NCI-H146 treated with DMSO at 0.1 percent for 48 hours (cell line): ENCODE measurements at regions not wholly inside any gene's neighbourhood (a gene's known extent, or its start where the extent isn't known, plus 50 kb on each side); places are given as distances from the start of the nearest gene placed in this dataset.

Source experiments
- DNase-seq: peaks from one replicate; lab custom pipeline; 2025; ENCODE audit not compliant: unreplicated experiment; lab: John Stamatoyannopoulos, UW

DNA sequence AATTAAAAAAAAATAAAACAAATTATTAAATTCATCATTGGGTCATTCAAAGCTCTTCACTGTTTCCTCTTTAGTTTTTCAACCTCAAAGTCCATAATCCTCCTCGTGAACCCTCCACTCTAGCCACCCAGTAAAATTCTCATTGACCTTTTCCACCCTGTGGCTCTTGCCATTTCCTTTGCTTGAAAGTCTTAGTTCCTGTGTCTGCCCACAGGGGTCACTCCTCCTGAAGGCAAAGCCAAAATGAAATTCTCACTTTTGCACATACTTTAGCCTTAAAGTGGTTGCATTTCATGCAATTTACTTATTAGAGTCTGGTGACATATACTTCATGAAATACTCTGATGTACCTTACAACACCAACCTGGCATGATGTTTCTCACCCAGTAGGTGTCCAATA, 263.7 kb downstream of the BMP2 start:
- DNase-seq, result no peak

DNA sequence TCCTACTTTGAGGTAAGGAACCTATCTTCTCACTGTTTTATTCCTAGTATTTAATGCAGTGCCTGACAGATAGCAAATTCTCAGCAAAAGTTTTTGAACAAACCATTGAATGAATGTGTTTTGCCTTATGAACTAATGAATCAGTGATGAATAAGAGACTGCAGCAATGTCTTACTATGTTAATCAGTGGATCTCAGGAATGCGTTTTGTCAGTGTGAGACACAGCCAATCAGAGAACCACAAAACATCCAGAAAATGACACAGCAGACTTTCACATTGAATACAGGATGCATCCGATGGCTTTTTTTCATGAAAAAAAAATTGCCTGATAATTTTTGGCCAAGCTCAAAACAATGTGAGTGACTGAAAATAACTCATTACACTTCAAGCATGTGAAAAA, 270.5 kb downstream of the BMP2 start:
- DNase-seq, result no peak

DNA sequence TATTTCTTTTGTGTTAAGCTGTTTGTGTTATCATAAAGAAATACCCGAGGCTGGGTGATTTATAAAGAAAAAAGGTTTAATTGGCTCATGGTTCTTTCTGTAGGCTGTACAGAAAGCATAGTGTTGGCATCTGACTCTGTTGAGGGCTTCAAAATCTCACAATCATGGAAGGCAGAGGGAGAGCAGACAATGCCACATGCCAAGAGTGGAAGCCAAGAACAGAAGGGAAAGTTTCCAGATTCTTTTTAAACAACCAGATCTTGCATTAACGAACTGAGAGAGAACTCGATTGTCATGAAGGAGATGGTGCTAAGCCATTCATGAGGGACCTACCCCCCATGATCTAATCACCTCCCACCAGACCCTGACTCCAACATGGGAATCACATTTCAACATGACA, 290.1 kb downstream of the BMP2 start:
- no peak for DNase-seq

DNA sequence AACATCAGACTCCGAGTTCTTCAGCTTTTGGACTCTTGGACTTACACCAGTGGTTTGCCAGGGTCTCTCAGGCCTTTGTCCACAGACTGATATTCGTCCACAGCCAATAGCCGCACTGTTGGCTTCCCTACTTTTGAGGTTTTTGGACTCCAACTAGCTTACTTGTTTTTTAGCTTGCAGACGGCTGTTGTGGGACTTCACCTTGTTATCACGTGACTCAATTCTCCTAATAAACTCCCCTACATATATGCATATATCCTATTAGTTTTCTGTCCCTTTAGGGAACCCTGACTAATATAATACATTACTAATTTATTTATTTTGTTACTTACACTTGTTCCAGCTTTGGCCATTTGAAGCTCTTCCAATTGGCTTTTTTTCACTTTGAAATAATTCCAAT, 311.3 kb downstream of the BMP2 start:
- no peak for DNase-seq

DNA sequence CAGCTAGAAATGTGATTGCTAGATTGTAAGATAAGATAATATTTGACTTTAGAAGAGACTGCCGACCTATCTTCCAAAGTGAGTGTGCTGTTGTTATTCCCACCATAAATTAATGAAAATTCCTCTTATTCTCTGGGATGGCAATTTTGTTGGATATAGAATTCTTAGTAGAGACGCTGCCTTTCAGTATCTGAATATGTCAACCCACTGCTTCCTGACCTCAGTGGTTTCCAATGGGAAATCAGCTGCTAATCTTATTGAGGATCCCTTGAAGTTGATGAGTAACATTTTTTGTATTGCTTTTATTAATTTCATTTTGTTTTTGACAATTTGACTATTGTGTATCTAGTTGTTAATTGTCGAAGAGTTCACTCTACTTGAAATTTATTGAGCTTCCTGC, 313.0 kb downstream of the BMP2 start:
- DNase-seq, result no peak

DNA sequence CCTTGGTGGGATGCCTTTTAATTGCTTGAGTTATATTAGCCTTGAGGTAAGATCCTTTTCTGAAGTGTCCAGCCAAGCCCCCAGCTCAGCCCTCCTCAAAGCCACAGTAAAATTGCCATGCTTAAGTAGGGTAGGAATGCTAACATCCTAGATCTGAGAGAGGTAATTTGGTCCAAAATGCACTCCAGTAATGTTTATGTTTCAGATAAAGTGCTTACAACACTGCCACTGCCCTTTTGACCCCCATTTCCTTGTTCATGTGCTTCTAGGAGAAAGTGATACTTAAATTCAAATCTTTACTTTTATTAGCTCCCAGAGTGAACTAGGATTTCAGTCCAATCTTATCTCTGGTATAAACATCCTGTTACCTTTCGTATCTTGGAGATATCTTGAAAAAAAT, 318.0 kb downstream of the BMP2 start:
- no peak for DNase-seq

DNA sequence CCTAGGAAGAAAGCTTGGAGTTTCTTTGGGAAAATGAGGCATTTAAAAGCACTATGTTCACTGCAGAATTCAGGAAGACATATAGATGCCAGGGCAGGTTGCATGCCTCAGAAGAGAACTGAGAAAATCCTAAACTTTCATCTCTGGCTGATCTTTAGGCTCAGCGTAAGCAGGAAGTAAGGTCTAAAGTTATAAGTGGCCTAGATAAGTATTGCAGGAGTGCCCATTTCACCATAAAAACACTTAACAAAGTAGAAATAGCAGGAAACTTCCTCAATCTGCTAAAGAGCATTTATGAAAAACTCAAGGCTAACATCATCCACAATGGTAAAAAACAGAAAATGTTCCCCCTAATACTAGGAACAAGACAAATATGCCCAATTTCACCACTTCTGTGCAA, 320.3 kb downstream of the BMP2 start:
- no peak for DNase-seq

DNA sequence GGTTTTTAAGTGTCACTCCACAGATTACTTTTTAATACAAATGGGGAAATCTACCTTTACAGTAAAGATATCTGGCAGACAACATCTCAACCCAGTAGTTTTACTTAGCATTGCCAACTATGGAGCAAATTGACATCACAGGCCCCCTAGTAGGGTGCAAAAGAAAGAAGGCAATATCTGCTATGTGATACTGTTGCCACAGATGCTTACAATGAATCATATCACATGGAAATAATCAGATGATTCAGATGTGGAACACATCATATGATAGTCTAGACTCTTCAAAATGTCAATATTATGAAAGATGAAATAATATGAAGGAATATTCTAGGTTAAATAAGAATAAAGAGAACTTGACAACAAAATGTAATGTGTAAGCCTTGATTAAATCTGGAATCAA, 322.5 kb downstream of the BMP2 start:
- DNase-seq, result no peak

DNA sequence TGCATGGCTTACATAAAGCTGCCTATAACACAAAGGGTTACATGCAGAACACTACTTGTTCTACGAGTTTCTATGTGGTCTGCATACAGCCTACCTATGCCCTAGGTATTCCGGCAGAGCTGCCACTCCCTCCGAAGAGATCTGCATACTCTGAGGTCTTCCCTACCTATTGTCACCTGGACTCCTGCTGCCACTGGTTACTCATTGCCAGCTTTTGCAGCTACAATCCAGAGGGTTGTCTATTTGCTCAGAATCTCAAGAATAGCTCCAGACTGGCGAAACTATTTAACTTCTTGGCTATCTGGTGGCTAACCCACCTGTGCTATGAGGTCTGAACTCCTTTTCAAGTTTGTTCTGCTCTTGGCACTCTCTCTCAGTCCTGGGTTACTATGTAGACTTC, 323.3 kb downstream of the BMP2 start:
- DNase-seq, result no peak

DNA sequence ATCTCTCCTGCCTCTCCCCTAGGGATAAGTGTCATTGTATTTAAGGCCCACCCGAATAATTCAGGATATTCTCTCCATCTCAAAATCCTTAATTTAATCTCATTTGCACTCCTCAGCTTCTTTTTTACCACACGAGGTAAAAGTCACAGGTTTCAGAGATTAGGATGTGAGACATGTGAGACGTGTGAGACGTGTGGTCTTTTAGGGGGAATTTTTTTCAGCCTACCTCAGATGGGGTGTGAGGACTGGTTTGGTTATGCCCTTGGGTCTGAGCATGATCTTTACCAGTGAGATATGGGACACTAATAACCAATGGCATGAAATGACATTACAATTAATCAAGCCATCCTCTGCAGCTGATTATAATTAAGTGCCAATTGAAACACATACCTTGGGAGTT, 324.2 kb downstream of the BMP2 start:
- DNase-seq, result no peak

DNA sequence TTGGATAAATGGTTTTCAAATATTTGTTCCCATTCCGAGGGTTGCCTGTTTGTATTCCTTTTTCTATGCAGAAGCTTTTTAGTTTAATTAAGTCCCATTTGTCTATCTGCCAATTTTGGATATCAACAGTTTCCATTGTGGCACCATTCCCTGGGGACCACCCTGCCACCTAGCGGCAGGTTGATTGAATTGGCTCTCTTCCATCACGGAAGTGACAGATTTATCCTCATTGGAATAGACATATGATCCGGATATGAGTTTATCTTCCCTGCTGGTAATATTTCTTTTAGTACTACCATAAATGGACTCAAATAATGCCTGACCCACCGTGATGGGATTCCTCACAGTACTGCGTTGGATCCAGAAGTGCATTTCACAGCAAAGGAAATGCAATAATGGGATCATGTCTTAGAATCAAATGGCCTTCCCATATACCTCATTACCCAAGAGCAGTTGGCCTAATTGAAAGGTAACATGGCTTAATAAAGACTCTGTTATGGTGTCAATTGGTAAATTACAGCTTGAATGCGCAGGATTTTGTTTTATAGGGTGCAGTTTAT, 327.0 kb downstream of the BMP2 start:
- peak; percentile 55 for DNase-seq

DNA sequence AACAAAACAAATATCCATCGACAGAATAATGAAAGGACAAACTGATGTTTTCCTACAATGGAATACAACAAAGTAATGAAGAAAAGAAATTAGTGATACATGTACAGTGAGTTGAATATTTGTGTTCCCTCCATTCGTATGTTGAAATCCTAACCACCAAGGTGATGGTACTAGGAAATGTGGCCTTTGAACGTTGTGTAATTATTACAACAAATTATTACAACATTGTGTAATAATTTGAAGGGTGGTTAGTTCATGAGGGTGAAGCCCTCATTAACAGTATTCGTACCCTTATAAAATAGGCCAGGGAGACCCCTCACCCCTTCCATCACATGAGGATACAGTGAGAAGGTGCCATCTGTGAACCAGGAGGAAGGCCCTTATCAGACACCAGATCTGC, 339.4 kb downstream of the BMP2 start:
- no peak for DNase-seq

DNA sequence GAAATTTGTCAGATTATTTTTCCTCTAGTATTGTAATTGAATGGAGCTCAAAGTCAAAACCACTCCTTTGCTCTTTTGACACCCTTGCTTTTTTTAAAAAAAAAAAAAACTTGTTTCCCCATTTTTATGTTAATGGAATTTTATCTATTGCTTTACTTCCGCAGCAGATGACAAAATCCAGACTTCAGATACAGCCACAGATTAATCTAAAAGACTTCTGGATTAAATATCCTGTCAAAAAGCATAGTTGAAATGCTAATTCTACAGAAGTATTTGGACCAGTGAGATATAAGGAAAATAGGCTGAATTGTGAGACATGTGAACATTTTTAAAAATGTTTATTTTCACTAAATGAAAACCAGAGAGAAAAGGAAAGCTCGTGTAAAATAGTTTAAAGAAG, 341.4 kb downstream of the BMP2 start:
- no peak for DNase-seq

DNA sequence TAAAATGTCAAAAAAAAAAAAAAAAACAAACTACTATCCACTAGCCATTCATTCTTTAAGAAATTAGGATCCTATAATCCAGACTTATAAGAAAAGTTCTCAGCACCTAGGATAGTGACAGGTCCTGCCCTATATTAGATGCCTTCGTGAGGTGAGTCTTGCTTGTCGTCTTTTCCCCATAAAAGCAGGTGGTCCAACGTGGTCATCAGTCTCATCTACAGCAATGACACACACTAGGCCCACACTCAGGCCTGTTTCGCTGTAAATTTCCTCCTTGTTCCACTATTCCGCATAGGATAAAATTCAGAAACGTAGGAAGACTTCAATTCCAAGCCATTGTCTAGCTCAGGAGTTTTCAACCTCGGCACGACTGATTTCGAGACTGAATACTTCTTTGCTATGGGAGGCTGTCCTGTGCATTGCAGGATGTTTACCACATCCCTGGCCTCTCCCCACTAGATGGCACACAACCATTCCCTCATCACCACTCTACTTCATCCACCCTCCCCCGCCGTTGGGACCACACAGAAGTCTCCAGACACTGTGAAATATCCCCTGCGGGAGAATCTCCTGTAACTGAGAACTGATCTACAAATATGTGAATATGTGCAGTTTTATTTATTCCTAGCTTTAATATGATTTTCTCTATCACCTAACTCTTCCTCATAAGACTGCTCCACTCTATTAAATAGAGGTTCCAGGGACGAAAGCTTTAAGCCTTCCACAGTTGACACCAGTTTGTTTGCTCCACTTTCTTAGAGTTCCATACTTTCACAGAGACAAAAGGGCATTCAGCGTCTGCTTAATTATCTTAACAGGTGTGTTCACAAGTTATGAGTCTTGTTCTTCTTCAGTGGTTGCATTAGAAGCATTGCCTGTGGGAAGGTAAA, 346.3 kb downstream of the BMP2 start:
- peak; percentile 71 for DNase-seq

DNA sequence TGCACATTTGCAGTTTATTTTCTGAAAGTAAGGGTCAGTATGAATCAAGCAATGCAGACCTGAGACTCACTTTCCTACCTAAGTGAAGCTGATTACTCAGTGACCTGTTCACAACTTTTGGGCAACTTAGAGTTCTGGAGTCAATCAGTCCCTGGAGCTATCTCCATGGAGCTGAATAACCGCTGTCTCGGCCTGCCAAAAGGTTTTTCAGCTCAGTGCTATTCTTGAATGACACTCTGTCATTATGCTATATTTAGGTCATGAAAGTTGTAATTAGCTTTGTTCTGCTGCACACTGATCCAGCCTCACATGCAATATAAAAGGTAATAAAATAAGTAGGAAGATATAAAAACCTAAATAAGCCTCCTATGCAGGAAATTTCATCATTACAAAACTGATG, 356.0 kb downstream of the BMP2 start:
- no peak for DNase-seq

DNA sequence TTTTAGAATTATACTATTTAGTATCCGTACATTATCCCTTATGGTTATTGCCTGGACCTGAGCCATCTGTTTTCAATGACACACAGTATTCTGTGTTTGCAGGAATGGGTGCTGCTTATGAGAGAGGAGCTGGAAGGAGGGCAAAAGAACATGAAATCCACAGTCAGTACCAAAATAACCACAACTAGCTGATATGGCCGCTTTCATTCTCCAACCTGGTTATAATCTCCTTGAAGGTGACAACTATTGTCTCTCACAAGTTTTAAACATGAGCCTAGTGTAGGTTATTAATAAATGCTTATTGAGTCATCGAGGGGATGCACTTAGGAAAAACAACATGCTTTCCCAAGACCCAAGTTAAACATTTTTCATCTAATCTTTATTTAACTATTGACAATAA, 356.6 kb downstream of the BMP2 start:
- DNase-seq, result no peak

DNA sequence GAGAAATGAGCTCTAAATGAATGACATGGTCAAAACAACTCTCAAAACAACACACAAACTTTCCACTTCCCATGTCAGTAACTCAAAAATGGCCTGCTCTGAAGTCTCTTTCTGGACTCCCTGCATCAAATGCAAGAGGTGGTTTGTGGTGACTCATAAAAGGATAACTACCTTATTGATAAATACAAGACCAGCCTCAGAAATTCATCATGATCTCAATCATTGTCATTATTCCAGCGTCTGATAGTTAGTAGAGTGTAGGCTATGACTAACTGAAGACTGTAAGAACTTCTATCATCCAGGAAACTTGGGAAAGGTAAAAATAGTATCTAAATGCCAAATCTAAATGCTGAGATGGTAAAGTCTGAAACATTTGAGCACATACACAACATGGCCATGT, 369.4 kb downstream of the BMP2 start:
- no peak for DNase-seq

DNA sequence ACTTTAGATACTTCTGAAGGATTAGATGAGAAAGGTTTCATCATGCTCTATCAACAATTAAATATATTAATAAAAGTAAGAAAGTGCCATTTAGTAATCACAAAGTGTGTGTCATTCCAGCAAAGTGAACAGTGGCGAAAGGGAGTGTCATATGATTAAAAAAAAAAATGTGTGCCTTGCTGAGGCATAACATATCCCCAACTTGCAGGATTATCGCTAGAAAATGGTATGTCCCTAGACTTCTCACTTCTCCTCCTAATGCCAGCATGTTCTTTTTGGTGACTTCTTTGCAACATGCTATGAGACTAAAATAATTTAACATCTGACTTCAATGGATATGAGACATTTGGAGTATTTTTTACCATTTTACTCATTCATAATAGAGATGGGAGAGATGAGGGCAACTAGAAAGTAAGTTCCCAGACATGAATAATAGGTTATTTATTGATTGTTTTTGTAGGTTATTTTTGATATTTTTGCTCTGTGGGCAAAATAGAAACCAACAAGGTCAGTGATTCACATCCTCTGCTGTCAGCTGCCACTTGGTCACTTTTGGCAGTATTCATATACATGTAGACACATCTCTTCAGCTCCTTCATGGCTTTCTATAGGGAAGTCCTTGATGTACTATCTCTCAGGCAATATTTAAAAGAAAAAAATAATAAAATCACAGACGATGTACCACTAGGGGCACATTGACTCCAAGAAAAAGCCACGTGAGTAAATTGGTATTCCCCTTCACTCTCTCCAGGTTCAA, 370.1 kb downstream of the BMP2 start:
- DNase-seq, result no peak

DNA sequence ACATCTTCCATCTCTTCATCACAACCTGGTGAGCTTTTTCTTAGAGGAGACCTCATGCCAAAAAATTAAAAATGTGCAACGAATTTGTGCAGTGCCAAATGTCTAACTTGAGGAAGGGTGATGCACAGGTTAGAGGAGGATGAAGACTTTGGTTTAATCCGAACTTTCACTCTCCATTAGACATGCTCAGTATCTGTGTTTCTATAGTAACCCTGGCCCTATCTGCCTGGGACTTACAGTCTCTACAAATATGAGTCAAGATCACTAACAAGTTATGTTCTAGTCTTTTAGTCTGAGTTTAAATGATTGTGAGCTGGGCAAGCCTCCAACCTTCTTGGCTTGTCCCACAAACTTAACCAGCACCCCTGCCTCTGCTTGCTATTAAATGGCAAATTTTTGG, 377.0 kb downstream of the BMP2 start:
- no peak for DNase-seq

DNA sequence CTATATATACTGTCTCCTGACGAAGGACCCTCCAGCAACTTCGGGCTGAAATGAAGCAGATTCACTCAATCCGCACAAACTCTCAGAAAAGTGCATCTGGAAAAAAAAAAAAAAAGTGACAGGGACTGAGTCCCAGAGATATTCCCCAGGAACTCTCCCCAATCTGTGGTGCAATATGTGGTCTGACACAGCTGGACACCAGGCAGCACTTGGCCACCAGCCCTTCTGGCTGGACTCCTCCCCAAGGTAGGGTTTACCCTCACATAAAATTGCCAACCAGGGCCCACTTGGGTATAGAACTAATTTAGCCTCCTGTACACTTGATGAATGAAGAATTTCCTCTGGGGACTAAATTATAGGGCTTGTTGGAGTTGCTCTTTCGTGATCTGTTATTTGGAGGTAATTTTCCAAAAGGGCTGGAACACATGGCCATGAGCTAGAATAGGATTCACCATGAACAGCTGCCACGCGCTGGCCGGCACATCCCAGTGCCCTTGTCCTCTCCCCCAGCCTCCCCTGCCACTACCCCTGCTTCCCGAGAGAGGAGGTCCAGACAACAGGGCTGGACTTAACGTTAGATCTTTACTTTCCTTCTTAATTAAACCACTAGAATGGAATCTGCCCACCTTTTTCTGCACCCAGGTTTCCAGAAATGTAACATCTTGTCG, 379.2 kb downstream of the BMP2 start:
- peak; percentile 16 for DNase-seq

DNA sequence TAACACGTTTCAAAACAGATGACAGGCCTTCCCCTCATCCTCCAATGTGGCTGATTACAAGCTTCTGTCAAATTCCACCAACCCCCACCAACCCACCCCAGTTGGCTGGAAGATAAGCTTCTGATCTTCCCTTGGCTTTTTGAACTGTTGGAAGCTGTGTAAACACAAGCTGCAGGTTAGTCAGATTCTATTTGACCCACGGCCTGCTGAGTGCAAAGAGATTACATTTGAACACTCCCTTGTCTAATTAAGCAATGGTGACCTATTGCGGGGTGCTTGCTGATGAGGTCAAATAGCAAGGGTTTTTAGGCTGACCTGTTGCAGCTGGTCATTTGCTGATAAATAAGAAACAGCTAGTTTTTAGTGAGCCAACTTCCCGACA, 379.7 kb downstream of the BMP2 start:
- DNase-seq, result peak; percentile 82
